ENCODE measurements at regions not wholly inside any gene's neighbourhood (a gene's known extent, or its start where the extent isn't known, plus 50 kb on each side); places are given as distances from the start of the nearest gene placed in this dataset.

- H3K27me3 ChIP-seq (ENCODE audit: control insufficient read depth in 1 of 2, insufficient read depth in 2 of 2, low read length in 2 of 2), result no peaks in the 10 kb centered on the region
- H3K9ac ChIP-seq (ENCODE audit: insufficient read depth, low read depth, low read length), result no peak overlapping the region
- ChIA-PET CTCF (ENCODE audit: low intra/inter-chr PET ratio, low total read pairs) (no interaction called here), POLR2A (no interaction called here)
- H3K4me2 ChIP-seq (ENCODE audit: low read depth, low read length), result no peak overlapping the region
- H2AFZ ChIP-seq (ENCODE audit: low read length), result no peak overlapping the region
- no peak overlapping the region for H3K4me3 ChIP-seq (replicated peaks in 1 of 3; ENCODE audit: insufficient read depth in 1 of 3, low read depth in 2 of 3, low read length in 3 of 3)
- H3K4me1 ChIP-seq (ENCODE audit: insufficient read depth, low read length), result peaks cover 12% of the 10 kb centered on the region; the same call in 1 of the 2 replicates
- H3K9me3 ChIP-seq (ENCODE audit: low read length), result no peaks in the 10 kb centered on the region
- H3K27ac ChIP-seq (ENCODE audit: extremely low read length, insufficient read depth, low read length), result no peak overlapping the region
- WGBS (ENCODE audit: low lambda C conversion rate), result 91% methylated on average over 6 of the region's 6 CpGs
- ATAC-seq, result no peak
- no peak for FAIRE-seq
- in situ Hi-C loops (cut with HindIII; ENCODE audit: extremely low pct_ligation_motif_present, low pct_unique_long_range_greater_than_20kb), result no loop called here
- DNase-seq (ENCODE audit: low spot score), result no peak
- no peaks in the 10 kb centered on the region for H4K20me1 ChIP-seq (ENCODE audit: insufficient read depth, low read length)
- no peaks in the 10 kb centered on the region for H3K79me2 ChIP-seq (ENCODE audit: insufficient read depth, low read length)
- intact Hi-C loops (cut with micrococcal nuclease; ENCODE audit: unreplicated experiment), result no loop called here
- H3K36me3 ChIP-seq (replicated peaks in 1 of 2; ENCODE audit: control insufficient read depth in 1 of 2, insufficient read depth in 2 of 2, low read length in 2 of 2), result no peaks in the 10 kb centered on the region
- no TSS peak for BruUV-seq (replicated peaks)
- TF ChIP-seq NRL (CRISPR knock-in tag; IDR thresholded peaks at IDR 0.05; ENCODE audit: borderline replicate concordance) (no peak), REXO4 (CRISPR knock-in tag; IDR thresholded peaks at IDR 0.05; ENCODE audit: borderline replicate concordance) (no peak), ZBTB7B (CRISPR knock-in tag; IDR thresholded peaks at IDR 0.05) (no peak), E2F5 (CRISPR knock-in tag; conservative IDR thresholded peaks at IDR 0.05) (no peak), HNRNPLL (IDR thresholded peaks at IDR 0.05; ENCODE audit: low read depth, low read length, poor library complexity, severe bottlenecking) (no peak), ZNF142 (CRISPR knock-in tag; IDR thresholded peaks at IDR 0.05) (no peak), MAFF (IDR thresholded peaks at IDR 0.05; ENCODE audit: low read depth, low read length) (no peak), TIGD3 (CRISPR knock-in tag; IDR thresholded peaks at IDR 0.05; ENCODE audit: borderline replicate concordance) (no peak), ZNF205 (CRISPR knock-in tag; IDR thresholded peaks at IDR 0.05) (no peak), MIER3 (CRISPR knock-in tag; IDR thresholded peaks at IDR 0.05; ENCODE audit: borderline replicate concordance) (no peak), ZMYM2 (CRISPR knock-in tag; IDR thresholded peaks at IDR 0.05) (no peak), GMEB2 (CRISPR knock-in tag; IDR thresholded peaks at IDR 0.05; ENCODE audit: low read depth) (no peak), KAT2B (IDR thresholded peaks at IDR 0.05; ENCODE audit: borderline replicate concordance, low read depth, low read length) (no peak), CC2D1A (CRISPR knock-in tag; IDR thresholded peaks at IDR 0.05) (no peak), FLYWCH1 (CRISPR knock-in tag; IDR thresholded peaks at IDR 0.05) (no peak), ZNF740 (CRISPR knock-in tag; IDR thresholded peaks at IDR 0.05) (no peak)
Observed at GRCh38 chr5:82422751-82423181, 144.6 kb upstream of the RPS23 start.

Measured in HepG2 (cell line).